ENCODE measurements at regions not wholly inside any gene's neighbourhood (a gene's known extent, or its start where the extent isn't known, plus 50 kb on each side); places are given as distances from the start of the nearest gene placed in this dataset.
"Not testable (repeated sequence)": the region's sequence is repeated elsewhere in the genome, so short reads cannot be mapped to it uniquely, and the experiment has no call there.

DNA sequence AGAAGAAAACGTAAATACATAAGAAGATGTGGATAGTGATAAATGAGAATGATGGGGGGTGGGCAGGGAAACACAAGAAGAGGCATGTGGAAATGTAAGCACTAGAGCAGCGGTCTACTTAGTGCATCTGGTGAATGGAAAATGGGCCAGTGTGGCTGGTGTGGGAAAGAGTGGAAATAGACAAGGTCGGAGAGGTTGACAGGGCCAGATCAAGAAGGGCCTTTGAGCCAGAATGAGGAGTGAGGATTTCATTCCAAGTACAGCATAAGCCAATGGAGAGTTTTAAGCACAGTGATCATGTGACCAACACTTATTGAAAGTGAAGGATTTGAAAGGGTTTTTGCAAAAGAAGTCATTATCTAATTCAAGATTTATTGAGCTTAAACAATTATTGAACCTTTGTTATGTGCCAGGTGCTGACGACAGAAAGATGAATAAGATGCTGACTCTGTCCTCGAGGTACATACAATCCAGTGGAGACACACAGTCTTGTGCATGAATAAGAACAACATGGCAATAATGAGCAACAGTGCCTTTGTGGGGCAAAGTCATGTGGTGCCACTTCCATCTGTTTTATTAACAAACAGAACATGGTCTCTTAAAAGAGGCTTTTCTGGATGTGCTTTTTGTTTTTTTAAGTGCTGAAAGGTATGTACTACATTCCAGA is 124.1 kb downstream of the MFSD1 start:
- no peaks in the 10 kb centered on the region for H3K4me1 Mint-ChIP-seq (ENCODE audit: low read depth)
- intact Hi-C loops (cut with micrococcal nuclease), result no loop called here
- no peak overlapping the region for H3K4me3 Mint-ChIP-seq
- H3K36me3 Mint-ChIP-seq (ENCODE audit: low read depth), result no peaks in the 10 kb centered on the region
- H3K27ac Mint-ChIP-seq, result no peak overlapping the region
- CTCF ChIA-PET, result no interaction called here
- H3K27me3 Mint-ChIP-seq (ENCODE audit: low read depth), result no peaks in the 10 kb centered on the region
- H3K9me3 Mint-ChIP-seq, result no peaks in the 10 kb centered on the region
- no peak for DNase-seq

DNA sequence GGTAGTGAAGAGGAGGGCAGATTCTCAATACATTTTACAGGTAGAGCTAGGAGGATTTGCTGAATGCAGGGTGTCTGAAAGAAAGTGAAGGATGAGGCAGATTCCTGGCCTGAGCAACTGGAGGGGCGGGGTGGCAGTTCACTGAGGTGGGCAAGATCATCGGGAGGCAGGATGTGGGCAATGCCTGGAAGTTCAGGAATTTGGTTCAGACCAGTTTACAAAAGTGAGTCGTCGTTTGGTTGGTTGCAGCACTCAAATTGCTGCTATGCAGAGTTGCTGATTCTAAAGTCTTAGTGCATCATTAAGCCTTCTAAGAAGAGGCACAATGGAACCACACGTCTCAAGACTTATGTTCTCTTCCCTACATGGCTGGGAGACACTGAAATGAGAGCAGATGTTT is 134.0 kb downstream of the MFSD1 start:
- Mint-ChIP-seq H3K36me3 (ENCODE audit: low read depth) (peaks cover 5% of the 10 kb centered on the region), H3K4me1 (ENCODE audit: low read depth) (no peaks in the 10 kb centered on the region), H3K9me3 (peaks cover 18% of the 10 kb centered on the region), H3K27ac (no peak overlapping the region), H3K27me3 (ENCODE audit: low read depth) (peaks cover 17% of the 10 kb centered on the region), H3K4me3 (no peak overlapping the region)
- intact Hi-C loops (cut with micrococcal nuclease), result no loop called here
- CTCF ChIA-PET, result no interaction called here
- no peak for DNase-seq

DNA sequence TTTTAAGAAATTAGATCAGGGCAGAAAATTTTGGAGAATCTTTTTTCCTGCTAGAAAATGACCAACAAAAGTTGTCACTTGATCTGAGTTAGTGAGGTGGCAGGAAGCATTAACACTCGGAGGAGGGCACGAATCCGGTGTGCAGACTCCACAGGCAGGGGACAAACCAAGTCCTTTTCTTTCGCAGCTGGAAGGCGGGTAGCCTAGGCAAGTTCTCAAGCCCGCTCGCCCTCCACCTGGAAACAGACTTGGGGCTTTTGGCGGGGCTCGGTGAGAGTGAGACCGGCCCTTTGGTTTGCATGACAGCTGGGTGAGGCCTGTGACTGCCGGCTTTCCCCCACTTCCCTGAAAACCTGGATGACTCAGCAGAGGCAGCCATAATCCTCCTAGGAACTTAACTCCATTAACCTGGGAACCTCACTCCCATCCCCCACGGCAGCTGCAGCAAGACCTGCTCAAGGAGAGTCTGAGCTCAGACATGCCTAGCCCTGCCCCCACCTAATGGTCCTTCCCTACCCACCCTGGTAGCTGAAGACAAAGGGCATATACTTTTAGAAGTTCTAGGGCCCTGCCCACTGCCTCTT is 134.8 kb downstream of the MFSD1 start:
- H3K4me1 Mint-ChIP-seq (ENCODE audit: low read depth), result no peaks in the 10 kb centered on the region
- peaks cover 5% of the 10 kb centered on the region for H3K36me3 Mint-ChIP-seq (ENCODE audit: low read depth)
- peaks cover 17% of the 10 kb centered on the region for H3K27me3 Mint-ChIP-seq (ENCODE audit: low read depth)
- H3K9me3 Mint-ChIP-seq, result peaks cover 24% of the 10 kb centered on the region
- CTCF ChIA-PET, result no interaction called here
- H3K27ac Mint-ChIP-seq, result no peak overlapping the region
- H3K4me3 Mint-ChIP-seq, result no peak overlapping the region
- intact Hi-C loops (cut with micrococcal nuclease), result no loop called here
- no peak for DNase-seq

DNA sequence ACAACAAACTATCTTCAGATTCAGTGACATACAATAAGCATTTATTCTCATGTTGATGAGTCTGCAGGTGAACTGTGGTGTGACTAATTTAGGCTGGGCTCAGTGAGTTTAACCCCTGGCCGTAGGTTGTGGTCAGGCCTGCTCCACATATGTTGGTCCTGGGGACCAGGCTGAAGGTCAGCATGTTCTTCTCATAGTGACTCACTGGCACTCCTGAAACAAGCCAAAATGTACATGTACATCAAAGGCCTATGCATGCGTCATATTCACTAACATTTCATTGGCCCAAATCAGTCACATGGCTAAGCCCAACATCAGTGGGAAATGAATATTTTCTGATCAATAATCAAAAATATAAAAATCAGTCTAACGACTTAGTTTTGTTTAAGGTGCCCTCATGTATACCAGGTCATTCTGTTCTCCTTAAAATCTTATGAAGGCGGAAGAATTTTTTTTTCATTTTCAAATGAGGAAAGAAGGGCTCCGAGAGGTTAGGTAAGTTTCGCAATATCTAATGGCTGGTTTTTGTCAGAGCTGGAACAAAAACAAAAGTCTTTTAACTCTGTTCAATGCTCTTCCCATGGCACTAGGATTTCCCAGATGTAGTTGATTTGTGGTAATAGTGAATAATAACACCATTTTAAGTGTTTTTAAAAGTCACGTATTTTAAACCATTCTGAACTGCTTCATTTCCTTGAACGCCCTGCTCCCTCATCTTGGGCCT is 148.5 kb downstream of the MFSD1 start:
- H3K4me1 Mint-ChIP-seq (ENCODE audit: low read depth), result no peaks in the 10 kb centered on the region
- H3K27ac Mint-ChIP-seq, result no peak overlapping the region
- H3K27me3 Mint-ChIP-seq (ENCODE audit: low read depth), result peaks cover 10% of the 10 kb centered on the region
- no peak for DNase-seq
- H3K9me3 Mint-ChIP-seq, result no peaks in the 10 kb centered on the region
- intact Hi-C loops (cut with micrococcal nuclease), result no loop called here
- CTCF ChIA-PET, result no interaction called here
- H3K36me3 Mint-ChIP-seq (ENCODE audit: low read depth), result no peaks in the 10 kb centered on the region
- H3K4me3 Mint-ChIP-seq, result no peak overlapping the region

DNA sequence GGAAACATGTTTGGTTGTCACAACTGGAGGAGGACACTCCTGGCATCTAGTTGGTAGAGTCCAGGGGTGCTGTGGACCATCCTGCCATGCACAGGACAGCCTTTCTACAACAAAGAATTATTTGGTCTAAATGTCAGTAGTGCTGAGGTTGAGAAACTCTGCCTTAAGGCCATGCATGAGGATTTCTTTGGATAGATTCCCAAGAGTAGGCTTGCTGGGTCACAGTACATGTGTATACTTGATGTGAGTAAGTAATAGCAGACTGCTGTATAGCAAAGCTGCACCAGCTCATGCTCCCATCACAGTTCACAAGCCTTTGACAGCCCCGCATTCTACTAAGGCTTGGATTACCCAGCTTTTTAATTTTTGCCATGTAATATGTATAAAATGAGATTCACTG is 151.3 kb downstream of the MFSD1 start:
- Mint-ChIP-seq H3K4me3 (no peak overlapping the region), H3K27me3 (ENCODE audit: low read depth) (peaks cover 2% of the 10 kb centered on the region), H3K4me1 (ENCODE audit: low read depth) (no peaks in the 10 kb centered on the region), H3K27ac (no peak overlapping the region), H3K36me3 (ENCODE audit: low read depth) (no peaks in the 10 kb centered on the region), H3K9me3 (peaks cover 4% of the 10 kb centered on the region)
- CTCF ChIA-PET, result no interaction called here
- DNase-seq, result no peak
- intact Hi-C loops (cut with micrococcal nuclease), result no loop called here

DNA sequence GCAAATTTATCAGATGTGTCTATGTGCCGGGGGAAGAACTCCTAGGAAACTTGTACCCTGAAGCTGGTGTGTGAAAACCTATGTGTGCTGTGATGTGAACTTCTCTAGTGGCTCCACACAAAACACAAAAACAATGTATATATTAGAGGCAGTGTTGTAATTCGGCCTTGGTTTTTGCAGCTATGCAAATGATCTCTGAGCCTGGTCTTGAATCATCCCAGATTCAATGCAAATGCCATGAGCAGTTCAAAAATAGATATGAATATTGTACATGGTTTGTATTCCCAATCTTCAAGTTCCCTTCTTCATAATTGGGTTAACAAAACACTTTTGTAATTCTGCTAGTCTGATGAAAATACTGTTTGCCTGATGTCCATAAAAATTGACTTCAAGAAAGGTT is 152.6 kb downstream of the MFSD1 start:
- H3K36me3 Mint-ChIP-seq (ENCODE audit: low read depth), result no peaks in the 10 kb centered on the region
- peaks cover 6% of the 10 kb centered on the region for H3K9me3 Mint-ChIP-seq
- no peak overlapping the region for H3K4me3 Mint-ChIP-seq
- CTCF ChIA-PET, result no interaction called here
- peaks cover 2% of the 10 kb centered on the region for H3K27me3 Mint-ChIP-seq (ENCODE audit: low read depth)
- no peak overlapping the region for H3K27ac Mint-ChIP-seq
- no peaks in the 10 kb centered on the region for H3K4me1 Mint-ChIP-seq (ENCODE audit: low read depth)
- DNase-seq, result no peak
- intact Hi-C loops (cut with micrococcal nuclease), result no loop called here

DNA sequence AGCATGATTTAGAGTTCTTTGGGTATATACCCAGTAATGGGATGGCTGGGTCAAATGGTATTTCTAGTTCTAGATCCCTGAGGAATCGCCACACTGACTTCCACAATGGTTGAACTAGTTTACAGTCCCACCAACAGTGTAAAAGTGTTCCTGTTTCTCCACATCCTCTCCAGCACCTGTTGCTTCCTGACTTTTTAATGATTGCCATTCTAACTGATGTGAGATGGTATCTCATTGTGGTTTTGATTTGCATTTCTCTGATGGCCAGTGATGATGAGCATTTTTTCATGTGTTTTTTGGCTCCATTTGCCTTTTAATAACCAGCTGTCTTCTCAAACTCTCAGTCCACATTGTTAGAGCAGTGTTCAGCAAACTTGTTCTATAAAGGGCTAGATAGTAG is 155.9 kb downstream of the MFSD1 start:
- H3K27me3 Mint-ChIP-seq (ENCODE audit: low read depth); DNase-seq; H3K4me1 Mint-ChIP-seq (ENCODE audit: low read depth); CTCF ChIA-PET; intact Hi-C loops (cut with micrococcal nuclease); H3K9me3 Mint-ChIP-seq; H3K27ac Mint-ChIP-seq; H3K4me3 Mint-ChIP-seq; H3K36me3 Mint-ChIP-seq (ENCODE audit: low read depth): not testable (repeated sequence)

DNA sequence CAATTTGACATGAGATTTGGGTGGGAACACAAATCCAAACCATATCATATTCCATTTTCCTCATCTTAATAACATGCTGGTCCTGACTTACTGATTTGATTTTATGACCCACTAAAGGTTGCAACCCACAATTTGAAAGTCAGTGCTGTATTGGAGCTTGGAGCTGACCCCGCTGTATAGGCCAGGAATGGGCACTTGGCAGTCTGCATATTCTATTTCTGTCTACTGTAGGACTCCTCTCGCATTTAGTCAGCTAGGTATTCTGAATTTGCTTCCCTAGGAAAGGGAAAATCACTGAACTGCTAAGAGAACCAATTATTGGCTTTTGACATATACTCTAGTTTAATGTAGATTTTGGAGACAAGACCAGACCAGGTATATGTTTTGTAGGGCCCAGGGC is 157.0 kb downstream of the MFSD1 start:
- Mint-ChIP-seq H3K27ac (no peak overlapping the region), H3K4me3 (no peak overlapping the region), H3K27me3 (ENCODE audit: low read depth) (peaks cover 4% of the 10 kb centered on the region), H3K4me1 (ENCODE audit: low read depth) (no peaks in the 10 kb centered on the region), H3K9me3 (peaks cover 6% of the 10 kb centered on the region), H3K36me3 (ENCODE audit: low read depth) (no peaks in the 10 kb centered on the region)
- CTCF ChIA-PET, result no interaction called here
- intact Hi-C loops (cut with micrococcal nuclease), result no loop called here
- no peak for DNase-seq

DNA sequence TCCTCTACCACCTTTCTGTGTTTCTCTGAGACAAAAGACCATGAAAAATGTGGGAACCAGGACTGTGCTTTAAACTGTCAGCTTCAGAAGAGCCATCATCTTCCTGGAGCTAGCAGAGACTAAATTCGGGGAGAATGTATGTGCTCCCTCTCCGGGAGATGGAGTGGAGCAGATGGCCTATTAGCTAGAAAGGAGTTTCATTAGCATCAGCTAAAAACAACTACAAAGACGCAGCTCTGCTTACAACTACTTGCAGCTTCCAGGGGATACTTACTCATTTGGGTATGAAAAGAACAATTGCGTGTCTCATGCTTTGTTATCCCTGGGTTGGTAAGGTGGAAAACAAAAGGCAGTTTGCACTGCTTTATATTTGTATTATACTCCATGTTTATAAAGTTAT is 159.6 kb downstream of the MFSD1 start:
- intact Hi-C loops (cut with micrococcal nuclease), result no loop called here
- CTCF ChIA-PET, result no interaction called here
- no peaks in the 10 kb centered on the region for H3K4me1 Mint-ChIP-seq (ENCODE audit: low read depth)
- H3K36me3 Mint-ChIP-seq (ENCODE audit: low read depth), result no peaks in the 10 kb centered on the region
- H3K27me3 Mint-ChIP-seq (ENCODE audit: low read depth), result peaks cover 2% of the 10 kb centered on the region
- H3K4me3 Mint-ChIP-seq, result no peak overlapping the region
- H3K27ac Mint-ChIP-seq, result no peak overlapping the region
- DNase-seq, result no peak
- peaks cover 3% of the 10 kb centered on the region for H3K9me3 Mint-ChIP-seq

DNA sequence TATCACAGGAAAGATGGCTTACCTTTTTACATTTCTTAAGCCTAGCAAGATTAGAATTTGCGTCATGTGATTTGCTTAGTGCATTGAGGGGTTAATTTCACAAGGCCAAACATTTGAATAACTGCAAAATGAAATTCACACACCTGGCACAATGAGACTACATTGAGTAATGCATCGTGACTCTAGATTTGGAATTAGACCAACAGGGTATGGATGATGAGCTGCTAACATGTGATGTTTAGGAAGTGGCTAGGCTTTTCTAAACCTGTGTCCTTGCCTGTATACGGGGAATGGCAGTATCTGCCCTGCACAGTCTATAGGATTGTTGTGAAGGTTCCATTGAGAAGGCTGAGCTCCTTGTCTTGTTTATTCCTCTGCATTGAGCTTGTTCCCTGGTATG is 160.1 kb downstream of the MFSD1 start:
- CTCF ChIA-PET, result no interaction called here
- no peak for DNase-seq

DNA sequence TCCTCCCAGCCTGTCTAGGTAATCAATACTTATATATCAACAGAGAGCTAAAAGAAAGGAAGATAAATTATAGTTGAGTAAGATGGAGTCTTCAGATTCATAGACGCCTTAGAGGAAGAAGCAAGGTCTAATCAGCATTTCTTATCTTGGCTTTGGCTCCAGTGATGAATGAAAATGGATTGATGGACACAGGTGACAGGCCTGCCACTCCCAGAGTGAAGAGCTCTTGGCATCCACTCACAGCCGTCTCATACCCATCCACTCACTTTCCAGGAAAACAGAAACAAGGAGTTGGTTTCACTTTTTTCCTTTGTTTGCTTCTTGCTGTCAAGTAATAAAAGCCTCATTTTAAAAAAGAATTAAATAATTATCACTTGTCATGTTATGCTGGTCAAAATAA is 168.2 kb downstream of the MFSD1 start:
- CTCF ChIA-PET, result no interaction called here
- H3K27ac Mint-ChIP-seq, result no peak overlapping the region
- no peaks in the 10 kb centered on the region for H3K4me1 Mint-ChIP-seq (ENCODE audit: low read depth)
- intact Hi-C loops (cut with micrococcal nuclease), result no loop called here
- H3K27me3 Mint-ChIP-seq (ENCODE audit: low read depth), result peaks cover 10% of the 10 kb centered on the region
- no peak for DNase-seq
- no peaks in the 10 kb centered on the region for H3K9me3 Mint-ChIP-seq
- no peak overlapping the region for H3K4me3 Mint-ChIP-seq
- no peaks in the 10 kb centered on the region for H3K36me3 Mint-ChIP-seq (ENCODE audit: low read depth)

More for the DNA sequence above, 160.1 kb downstream of the MFSD1 start:
- peaks cover 3% of the 10 kb centered on the region for H3K9me3 Mint-ChIP-seq
- peaks cover 2% of the 10 kb centered on the region for H3K27me3 Mint-ChIP-seq (ENCODE audit: low read depth)
- H3K36me3 Mint-ChIP-seq (ENCODE audit: low read depth), result no peaks in the 10 kb centered on the region
- H3K4me1 Mint-ChIP-seq (ENCODE audit: low read depth), result no peaks in the 10 kb centered on the region
- no peak overlapping the region for H3K4me3 Mint-ChIP-seq
- intact Hi-C loops (cut with micrococcal nuclease), result no loop called here
- no peak overlapping the region for H3K27ac Mint-ChIP-seq

DNA sequence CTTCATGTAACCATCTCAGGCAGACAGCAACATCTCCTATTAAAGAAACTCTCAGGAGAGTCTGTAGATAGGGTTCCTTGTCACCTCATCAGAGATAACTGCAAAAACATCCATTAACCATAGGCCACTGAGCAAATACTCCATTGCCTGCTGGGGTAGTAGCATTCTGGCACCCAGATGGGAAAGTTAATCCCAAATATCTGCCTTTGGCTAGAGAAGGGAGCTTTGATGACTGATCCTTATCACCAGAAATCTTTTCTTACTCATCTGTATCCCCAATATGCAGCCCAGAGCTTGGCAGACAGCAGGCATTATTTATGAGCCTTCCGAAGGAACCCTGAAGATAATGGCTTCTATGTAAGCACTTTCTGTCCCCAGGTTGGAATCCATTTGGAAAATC is 173.1 kb downstream of the MFSD1 start:
- Mint-ChIP-seq H3K27me3 (ENCODE audit: low read depth) (peaks cover 3% of the 10 kb centered on the region), H3K27ac (no peak overlapping the region), H3K4me1 (ENCODE audit: low read depth) (no peaks in the 10 kb centered on the region), H3K36me3 (ENCODE audit: low read depth) (no peaks in the 10 kb centered on the region), H3K4me3 (no peak overlapping the region), H3K9me3 (no peaks in the 10 kb centered on the region)
- DNase-seq, result no peak
- CTCF ChIA-PET, result no interaction called here
- intact Hi-C loops (cut with micrococcal nuclease), result no loop called here

DNA sequence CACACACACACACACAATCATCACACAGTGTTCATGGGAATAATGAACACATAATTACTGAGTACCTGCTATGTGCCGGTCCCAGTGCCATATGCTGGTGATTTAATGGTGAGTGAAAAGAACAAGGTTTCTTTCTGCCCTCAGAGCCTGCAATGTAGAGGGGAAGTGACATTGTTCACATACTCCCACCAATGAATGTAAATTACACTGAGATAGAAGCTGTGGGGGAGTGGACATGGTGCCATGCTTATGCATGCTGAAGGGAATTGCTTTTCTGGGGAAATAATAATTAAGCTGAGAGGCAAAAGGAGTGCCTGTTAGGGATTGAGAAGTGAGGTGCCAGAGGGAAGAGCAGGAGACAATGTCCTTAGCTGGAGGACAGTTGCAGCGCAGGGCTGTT is 175.1 kb downstream of the MFSD1 start:
- no peak overlapping the region for H3K27ac Mint-ChIP-seq
- H3K27me3 Mint-ChIP-seq (ENCODE audit: low read depth), result peaks cover 3% of the 10 kb centered on the region
- no peaks in the 10 kb centered on the region for H3K4me1 Mint-ChIP-seq (ENCODE audit: low read depth)
- H3K9me3 Mint-ChIP-seq, result peaks cover 7% of the 10 kb centered on the region
- H3K4me3 Mint-ChIP-seq, result no peak overlapping the region
- CTCF ChIA-PET, result no interaction called here
- intact Hi-C loops (cut with micrococcal nuclease), result no loop called here
- DNase-seq, result no peak
- H3K36me3 Mint-ChIP-seq (ENCODE audit: low read depth), result no peaks in the 10 kb centered on the region
